LNCaP clone FGC (cell line): ENCODE measurements at regions not wholly inside any gene's neighbourhood (a gene's known extent, or its start where the extent isn't known, plus 50 kb on each side); places are given as distances from the start of the nearest gene placed in this dataset.

Experiments used
- DNase-seq: peaks from one replicate; pipeline ENCODE4 v3.0.0-alpha.2; 2011; ENCODE audit warnings: low read depth
- H3K4me3 ChIP-seq: 2 replicates; pipeline ENCODE4 v1.5.1; 2011; ENCODE audit warnings: mild to moderate bottlenecking, low read depth, low read length, control low read depth
- TF ChIP-seq, protein P1 (sequence below): IDR thresholded peaks from 2 replicates; pipeline ENCODE4 v1.5.1; 2012; ENCODE audit warnings: mild to moderate bottlenecking; ENCODE audit not compliant: control insufficient read depth, insufficient read depth; ENCODE audit errors: extremely low read depth

DNA sequence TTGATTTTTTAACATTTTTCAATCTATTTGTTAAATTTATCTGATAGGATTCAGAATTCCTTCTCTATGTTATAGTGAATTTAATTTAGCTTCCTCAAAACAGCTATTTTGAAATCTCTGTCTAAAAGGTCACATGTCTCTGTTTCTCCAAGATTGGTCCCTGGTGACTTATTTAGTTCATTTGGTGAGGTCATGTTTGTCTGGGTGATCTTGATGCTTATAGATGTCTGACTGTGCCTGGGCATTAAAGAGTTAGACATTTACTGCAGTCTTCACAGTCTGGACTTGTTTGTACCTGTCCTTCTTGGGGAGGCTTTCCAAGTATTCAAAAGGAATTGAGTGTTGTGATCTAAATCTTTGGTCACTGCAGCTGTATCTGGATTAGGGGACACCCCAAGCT is 169.5 kb upstream of the C2CD4B start:
- no peak for DNase-seq
- no peak overlapping the region for H3K4me3 ChIP-seq
- TF ChIP-seq, protein P1, sequence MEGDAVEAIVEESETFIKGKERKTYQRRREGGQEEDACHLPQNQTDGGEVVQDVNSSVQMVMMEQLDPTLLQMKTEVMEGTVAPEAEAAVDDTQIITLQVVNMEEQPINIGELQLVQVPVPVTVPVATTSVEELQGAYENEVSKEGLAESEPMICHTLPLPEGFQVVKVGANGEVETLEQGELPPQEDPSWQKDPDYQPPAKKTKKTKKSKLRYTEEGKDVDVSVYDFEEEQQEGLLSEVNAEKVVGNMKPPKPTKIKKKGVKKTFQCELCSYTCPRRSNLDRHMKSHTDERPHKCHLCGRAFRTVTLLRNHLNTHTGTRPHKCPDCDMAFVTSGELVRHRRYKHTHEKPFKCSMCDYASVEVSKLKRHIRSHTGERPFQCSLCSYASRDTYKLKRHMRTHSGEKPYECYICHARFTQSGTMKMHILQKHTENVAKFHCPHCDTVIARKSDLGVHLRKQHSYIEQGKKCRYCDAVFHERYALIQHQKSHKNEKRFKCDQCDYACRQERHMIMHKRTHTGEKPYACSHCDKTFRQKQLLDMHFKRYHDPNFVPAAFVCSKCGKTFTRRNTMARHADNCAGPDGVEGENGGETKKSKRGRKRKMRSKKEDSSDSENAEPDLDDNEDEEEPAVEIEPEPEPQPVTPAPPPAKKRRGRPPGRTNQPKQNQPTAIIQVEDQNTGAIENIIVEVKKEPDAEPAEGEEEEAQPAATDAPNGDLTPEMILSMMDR: no peak

DNA sequence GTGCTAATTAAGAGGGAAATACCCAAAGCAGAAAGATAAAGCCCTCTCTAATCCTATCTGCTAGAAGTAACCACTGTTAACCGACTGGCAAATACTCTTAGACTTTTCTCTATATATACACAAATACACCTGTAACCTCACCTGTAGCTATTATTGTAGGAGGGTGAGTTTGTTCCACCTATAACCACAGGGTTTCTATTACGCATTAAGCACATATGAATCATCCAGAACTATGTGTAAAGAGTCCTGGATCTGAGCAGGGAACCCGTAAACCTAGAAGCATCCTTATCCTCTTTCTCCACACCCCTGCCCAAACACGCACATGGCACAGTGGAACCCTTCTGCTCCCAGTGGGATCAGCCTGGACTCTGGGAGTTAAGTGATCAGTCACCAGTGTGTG is 172.8 kb upstream of the C2CD4B start:
- no peak overlapping the region for H3K4me3 ChIP-seq
- no peak for DNase-seq
- TF ChIP-seq, protein P1: no peak

DNA sequence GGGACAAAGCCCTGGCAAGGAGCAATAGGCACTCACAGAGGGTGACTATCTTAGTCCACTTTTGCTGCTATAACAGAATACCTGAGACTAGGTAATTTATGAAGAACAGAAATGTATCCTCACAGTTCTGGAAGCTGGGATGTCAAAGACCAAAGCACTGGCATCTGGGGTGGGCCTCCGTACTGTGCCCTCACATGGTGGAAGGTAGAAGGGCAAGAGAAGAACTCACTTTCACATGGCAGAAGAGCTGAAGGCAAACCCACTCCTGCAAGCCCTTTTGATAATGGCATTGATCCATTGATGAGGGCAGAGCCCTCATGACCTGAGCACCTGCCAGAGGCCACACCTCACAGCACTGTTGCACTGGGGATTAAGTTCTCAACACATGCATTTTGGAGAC is 173.4 kb upstream of the C2CD4B start:
- TF ChIP-seq, protein P1: no peak
- H3K4me3 ChIP-seq: no peak overlapping the region
- no peak for DNase-seq

DNA sequence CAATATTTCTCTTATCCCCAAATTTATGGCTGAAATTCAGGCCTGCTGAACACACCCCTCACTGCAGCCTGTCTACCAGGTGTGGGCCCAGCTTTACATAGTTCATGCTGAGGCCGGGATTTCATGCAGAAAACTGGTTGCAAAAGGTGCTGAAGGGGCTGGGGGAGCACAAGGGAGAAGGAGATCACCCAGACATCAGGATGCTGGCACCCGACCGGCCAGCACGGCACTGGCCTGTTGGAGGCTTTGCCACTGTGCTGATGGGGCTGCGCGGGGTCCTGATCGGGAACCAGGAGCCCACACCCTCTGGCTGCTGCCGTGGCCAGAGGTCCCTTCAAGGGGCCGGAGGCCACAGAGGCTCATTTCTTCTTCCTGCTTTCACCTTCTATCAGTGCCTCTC is 177.9 kb upstream of the C2CD4B start:
- H3K4me3 ChIP-seq: no peak overlapping the region
- TF ChIP-seq, protein P1: no peak

DNA sequence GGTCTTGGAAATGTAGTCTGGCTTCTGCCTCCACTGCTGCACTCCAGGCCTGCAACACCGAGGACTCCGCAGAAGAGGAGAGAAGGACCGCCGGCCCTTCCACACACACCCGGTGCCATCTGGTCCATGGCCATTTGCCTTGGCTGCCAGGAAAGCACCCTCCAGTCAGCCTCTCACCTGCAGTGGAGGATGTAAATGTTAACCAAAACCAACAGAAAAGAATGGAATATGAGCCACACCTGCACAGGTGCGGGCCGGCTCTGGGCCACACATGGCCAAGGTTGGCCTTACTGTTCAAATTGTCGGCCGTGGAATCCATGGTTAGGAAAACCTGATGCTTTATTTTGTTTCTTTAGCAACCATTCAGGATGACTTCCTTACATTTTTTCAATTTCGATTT is 178.3 kb upstream of the C2CD4B start:
- no peak for DNase-seq
- TF ChIP-seq, protein P1: no peak
- H3K4me3 ChIP-seq: no peak overlapping the region

More for the DNA sequence above, 177.9 kb upstream of the C2CD4B start:
- no peak for DNase-seq

DNA sequence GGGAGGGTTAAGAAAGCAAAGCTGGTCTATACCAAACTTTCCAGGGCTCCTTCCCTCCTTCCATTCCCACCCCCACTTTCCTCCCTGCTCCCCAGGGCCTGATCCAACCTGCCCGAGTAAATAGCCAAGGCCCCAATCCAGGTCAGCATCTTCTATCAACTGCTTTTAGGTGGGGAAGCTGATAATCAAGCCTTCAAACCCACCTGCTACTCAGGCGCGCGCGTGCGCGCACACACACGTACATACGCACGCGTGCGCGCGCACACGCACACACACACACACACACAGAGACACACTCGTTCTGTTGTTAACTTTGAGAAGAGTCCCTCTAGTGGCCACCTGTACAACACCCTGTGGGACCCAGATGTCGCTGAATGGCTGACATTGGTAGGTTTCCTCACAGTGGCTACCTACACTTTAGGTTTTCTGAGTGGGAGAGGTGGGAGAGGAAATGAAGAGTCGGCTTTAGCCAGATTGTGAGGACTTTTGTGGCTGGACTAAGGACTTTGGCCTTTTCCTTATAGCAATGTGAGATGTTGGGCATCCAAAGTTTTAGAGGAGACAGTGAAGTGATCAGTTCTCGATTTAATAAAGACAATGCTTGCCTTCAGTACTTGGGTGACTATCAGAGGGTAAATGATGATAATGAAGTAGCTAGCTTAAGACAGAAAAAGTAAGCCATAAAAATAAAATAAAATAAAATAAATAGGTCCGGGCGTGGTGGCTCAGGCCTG is 179.9 kb upstream of the C2CD4B start:
- TF ChIP-seq, protein P1: peak; percentile 51
- H3K4me3 ChIP-seq: no peak overlapping the region
- DNase-seq: no peak

DNA sequence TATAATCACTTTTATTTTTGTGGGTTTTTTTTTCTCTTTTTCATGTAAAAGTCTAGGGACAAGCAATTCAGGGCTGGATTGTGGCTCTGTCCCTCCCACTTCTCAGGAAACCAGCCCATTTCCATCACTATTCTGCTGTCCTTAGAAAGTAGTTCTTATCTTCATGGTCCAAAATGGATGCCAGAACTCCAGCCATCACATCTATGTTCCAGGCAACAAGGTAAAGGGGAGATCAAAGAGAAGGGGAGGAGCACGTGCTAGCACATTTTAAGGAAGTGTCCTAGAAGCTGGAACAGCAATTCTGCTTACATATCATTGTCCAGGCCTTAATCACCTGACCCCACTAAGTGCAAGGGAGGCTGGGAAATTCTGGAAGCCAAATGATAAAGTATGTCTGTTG is 181.1 kb upstream of the C2CD4B start:
- DNase-seq: no peak
- TF ChIP-seq, protein P1: no peak
- H3K4me3 ChIP-seq: no peak overlapping the region
